ENCODE measurements at regions not wholly inside any gene's neighbourhood (a gene's known extent, or its start where the extent isn't known, plus 50 kb on each side); places are given as distances from the start of the nearest gene placed in this dataset.

DNA sequence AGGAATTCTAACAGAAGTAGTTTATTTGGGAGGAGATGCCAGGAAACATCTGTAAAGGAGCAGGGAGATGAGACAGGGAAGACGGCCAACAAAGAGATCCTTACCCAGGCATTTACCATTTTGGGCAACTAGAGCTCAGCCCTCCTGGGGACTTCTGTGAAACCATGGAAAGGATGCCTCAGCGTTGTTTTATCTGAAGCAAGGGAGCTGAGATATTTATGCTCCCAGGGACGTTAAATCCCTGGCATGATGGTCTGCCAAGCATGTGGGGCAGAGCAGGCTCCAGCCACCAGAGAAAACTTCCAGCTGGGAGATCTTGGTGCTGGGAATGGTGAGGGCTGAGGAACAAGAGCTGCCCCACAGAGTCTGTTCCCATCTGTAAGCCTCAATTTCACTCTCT is 114.8 kb upstream of the FOXF1 start:
- TF ChIP-seq EHMT2 (IDR thresholded peaks at IDR 0.05; ENCODE audit: low read depth) (no peak), CTCF (IDR thresholded peaks at IDR 0.05) (no peak), HDAC2 (IDR thresholded peaks at IDR 0.05) (no peak), ELK1 (IDR thresholded peaks at IDR 0.05; ENCODE audit: low read depth, low read length) (no peak), RAD21 (conservative IDR thresholded peaks at IDR 0.05 in 1 of 2, IDR thresholded peaks at IDR 0.05 in 1 of 2) (no peak), POLR2A (IDR thresholded peaks at IDR 0.05; ENCODE audit: low read length) (no peak), JUN (IDR thresholded peaks at IDR 0.05) (no peak), MYC (IDR thresholded peaks at IDR 0.05; ENCODE audit: borderline replicate concordance, low read length) (no peak)

Measured in A549 (cell line).